Skin epidermis (tissue), 12 donors: ENCODE measurements at regions not wholly inside any gene's neighbourhood (a gene's known extent, or its start where the extent isn't known, plus 50 kb on each side); places are given as distances from the start of the nearest gene placed in this dataset.

Experiments used
- H3K27ac ChIP-seq, 21 experiments: fragments of 200-600 bp; sonication (generic) in 11 of 21; one replicate each; pipeline ENCODE4 v1.5.0; 2020; ENCODE audit warnings: mild to moderate bottlenecking in 3 of 21, inconsistent platforms in 2 of 21, moderate library complexity in 2 of 21
- H3K4me3 ChIP-seq, 7 experiments: fragments of 200-600 bp; sonication (generic) in 2 of 7; one replicate each; pipeline ENCODE4 v1.5.0; 2020; ENCODE audit warnings: inconsistent platforms in 2 of 7, mild to moderate bottlenecking in 2 of 7, moderate library complexity in 1 of 7

GRCh38 chr4:96713271-96713850 lies 873.5 kb downstream of the PDHA2 start:
- Histone ChIP-seq H3K27ac (no peak overlapping the region), H3K4me3 (no peak overlapping the region)

- H3K4me3 ChIP-seq, result no peak overlapping the region
- H3K27ac ChIP-seq, result no peak overlapping the region
These were observed 889.7 kb downstream of the PDHA2 start for GRCh38 chr4:96729641-96730040.

GRCh38 chr4:96730432-96730831 lies 890.5 kb downstream of the PDHA2 start:
- H3K27ac ChIP-seq, result no peak overlapping the region
- no peak overlapping the region for H3K4me3 ChIP-seq

- no peak overlapping the region for H3K4me3 ChIP-seq
These were observed 896.5 kb downstream of the PDHA2 start for GRCh38 chr4:96736352-96736889.

GRCh38 chr4:96739101-96739500 lies 899.2 kb downstream of the PDHA2 start:
- no peak overlapping the region for H3K27ac ChIP-seq
- no peak overlapping the region for H3K4me3 ChIP-seq

More at GRCh38 chr4:96736352-96736889, 896.5 kb downstream of the PDHA2 start:
- no peak overlapping the region for H3K27ac ChIP-seq

- no peak overlapping the region for H3K4me3 ChIP-seq
- no peak overlapping the region for H3K27ac ChIP-seq
These were observed 902.6 kb downstream of the PDHA2 start for GRCh38 chr4:96742332-96743014.

- H3K4me3 ChIP-seq, result no peak overlapping the region
- no peak overlapping the region for H3K27ac ChIP-seq
These were observed 904.8 kb downstream of the PDHA2 start for GRCh38 chr4:96744676-96745075.

DNA sequence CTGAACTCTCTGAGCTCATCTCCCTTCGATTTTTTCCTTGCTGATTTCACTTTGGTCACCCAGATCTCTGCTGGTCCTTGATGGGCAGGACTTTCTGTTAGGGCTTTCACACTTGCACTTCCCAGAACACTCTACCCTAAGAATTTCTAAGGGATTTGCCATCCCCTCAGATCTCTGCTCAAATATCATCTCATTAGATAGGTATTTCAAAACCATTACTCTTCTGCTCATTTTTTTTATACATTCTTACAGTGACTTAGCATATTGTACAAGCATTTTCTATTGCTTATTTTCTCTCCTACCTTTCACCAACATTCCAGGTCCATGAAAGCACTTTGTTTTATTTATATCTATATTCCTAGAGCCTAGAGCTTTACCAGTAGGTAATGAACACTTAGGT lies 913.3 kb downstream of the PDHA2 start:
- H3K4me3 ChIP-seq, result no peak overlapping the region

GRCh38 chr4:96755569-96756484 lies 915.9 kb downstream of the PDHA2 start:
- H3K4me3 ChIP-seq, result no peak overlapping the region

More for the DNA sequence above, 913.3 kb downstream of the PDHA2 start:
- no peak overlapping the region for H3K27ac ChIP-seq

DNA sequence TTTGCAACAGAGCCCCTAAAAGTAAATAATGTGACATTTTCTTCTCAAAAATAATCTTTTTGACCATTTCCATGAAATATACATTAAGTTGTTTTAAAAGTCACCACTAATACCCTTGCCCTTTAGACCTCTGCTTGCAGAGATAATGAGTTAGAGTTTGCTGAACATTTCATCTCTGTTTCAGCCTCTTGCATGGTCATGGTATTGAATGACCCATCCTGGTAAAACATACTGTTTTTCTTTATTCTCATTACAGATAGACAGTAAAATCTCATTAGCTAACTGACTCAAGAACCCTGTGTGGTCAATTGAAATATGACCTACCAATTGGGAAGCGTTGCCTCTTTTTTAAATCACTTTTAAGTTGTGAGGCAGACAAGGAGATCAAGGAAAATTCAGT lies 916.7 kb downstream of the PDHA2 start:
- Histone ChIP-seq H3K4me3 (no peak overlapping the region), H3K27ac (no peak overlapping the region)

More at GRCh38 chr4:96755569-96756484, 915.9 kb downstream of the PDHA2 start:
- H3K27ac ChIP-seq, result no peak overlapping the region

DNA sequence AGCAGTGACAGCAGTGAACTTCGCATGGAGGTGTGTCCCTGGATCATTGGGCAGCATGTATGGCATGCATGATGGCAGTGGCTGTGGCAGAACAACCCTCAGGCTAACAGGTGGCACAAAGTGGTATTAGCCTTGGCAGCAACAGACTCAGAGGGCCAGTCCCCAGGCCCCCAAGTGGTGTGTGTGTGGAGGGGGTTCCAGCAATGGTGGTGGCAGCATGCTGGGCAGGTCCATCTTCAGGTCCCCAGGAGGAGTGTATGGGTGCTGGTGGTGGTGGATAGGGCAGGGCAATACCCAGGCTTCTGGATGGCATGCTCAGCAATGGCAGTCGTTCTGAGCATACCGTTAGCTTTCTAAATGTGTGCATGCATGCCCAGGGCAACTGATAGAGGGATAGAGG lies 923.7 kb downstream of the PDHA2 start:
- Histone ChIP-seq H3K4me3 (no peak overlapping the region), H3K27ac (no peak overlapping the region)

- Histone ChIP-seq H3K27ac (no peak overlapping the region), H3K4me3 (no peak overlapping the region)
These were observed 926.5 kb downstream of the PDHA2 start for GRCh38 chr4:96766359-96766758.

GRCh38 chr4:96767815-96768480 lies 928.1 kb downstream of the PDHA2 start:
- Histone ChIP-seq H3K27ac (no peak overlapping the region), H3K4me3 (no peak overlapping the region)

DNA sequence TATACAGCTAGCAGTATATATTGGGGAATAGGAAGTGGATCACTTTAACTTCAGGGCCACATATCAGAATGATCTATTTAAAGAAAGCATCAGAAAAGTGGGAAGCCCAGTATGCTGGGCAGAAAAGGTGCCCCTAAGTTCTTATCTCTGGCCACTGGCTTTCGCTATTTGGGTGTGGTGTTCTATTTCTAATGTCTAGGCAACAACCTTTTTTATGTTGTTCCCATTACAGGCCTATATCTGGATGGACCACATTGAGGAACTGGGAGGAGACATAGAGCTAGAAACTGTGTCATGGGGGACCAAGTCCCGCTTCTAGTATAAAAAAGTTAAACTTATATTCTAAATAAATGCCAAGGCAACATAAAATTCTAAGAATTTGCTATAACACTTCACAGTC lies 935.6 kb downstream of the PDHA2 start:
- Histone ChIP-seq H3K27ac (no peak overlapping the region), H3K4me3 (no peak overlapping the region)

- H3K27ac ChIP-seq, result no peak overlapping the region
- H3K4me3 ChIP-seq, result no peak overlapping the region
These were observed 937.1 kb downstream of the PDHA2 start for GRCh38 chr4:96776920-96777527.

GRCh38 chr4:96784336-96784735 lies 944.4 kb downstream of the PDHA2 start:
- Histone ChIP-seq H3K27ac (no peak overlapping the region), H3K4me3 (no peak overlapping the region)

DNA sequence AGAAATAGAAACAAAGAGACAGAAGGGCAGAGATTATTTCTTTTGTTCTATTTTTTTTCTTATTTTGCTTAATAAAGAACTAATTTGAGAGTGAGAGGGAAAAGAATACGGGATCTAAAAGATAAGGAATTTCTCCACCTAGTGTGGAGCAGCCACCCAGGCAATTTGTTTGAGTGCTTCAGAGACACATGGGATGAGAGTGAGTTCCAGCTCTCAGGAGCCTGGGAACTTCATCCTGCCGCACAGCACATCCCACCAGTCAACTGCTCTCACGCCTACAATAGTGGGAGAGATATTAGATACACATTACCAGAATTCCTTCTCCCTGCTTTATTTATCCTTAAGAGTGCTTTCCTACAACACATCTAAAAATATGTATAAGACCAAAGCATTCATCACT lies 946.4 kb downstream of the PDHA2 start:
- Histone ChIP-seq H3K4me3 (no peak overlapping the region), H3K27ac (no peak overlapping the region)

DNA sequence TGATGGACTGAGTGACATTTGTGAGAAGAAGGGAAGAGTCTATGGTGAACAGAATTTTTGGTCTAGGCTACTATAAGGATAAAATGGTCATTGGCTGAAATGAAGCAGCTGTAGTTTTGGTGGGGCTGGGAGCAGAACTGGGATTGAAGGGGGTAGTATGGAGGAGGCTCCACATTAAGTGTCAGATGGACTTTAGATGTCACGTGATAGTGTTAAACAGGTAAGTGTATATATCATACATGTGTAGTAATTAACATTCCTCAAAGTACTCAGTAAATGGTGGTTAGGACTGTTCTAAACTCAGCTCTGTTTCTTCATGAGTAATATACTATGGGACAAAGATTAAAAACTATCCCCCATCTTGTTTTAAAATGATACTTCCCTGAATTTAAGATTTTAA lies 947.9 kb downstream of the PDHA2 start:
- H3K27ac ChIP-seq, result no peak overlapping the region
- no peak overlapping the region for H3K4me3 ChIP-seq

GRCh38 chr4:96809563-96809962 lies 969.7 kb downstream of the PDHA2 start:
- H3K4me3 ChIP-seq, result no peak overlapping the region

GRCh38 chr4:96827086-96827485 lies 987.2 kb downstream of the PDHA2 start:
- Histone ChIP-seq H3K4me3 (no peak overlapping the region), H3K27ac (no peak overlapping the region)

More at GRCh38 chr4:96809563-96809962, 969.7 kb downstream of the PDHA2 start:
- no peak overlapping the region for H3K27ac ChIP-seq
